Right atrium auricular region (tissue), 2 donors: ENCODE measurements at regions not wholly inside any gene's neighbourhood (a gene's known extent, or its start where the extent isn't known, plus 50 kb on each side); places are given as distances from the start of the nearest gene placed in this dataset.

Source experiments
- DNase-seq: peaks from one replicate; pipeline ENCODE4 v3.0.0-alpha.2; 2019; ENCODE audit warnings: low spot score
- H3K27ac ChIP-seq, 2 donors: fragments of 200-600 bp; sonication (generic); 1 replicate in 1 of 2; 2 replicates in 1 of 2; pipeline ENCODE4 v1.5.1; 2016 to 2019
- H3K27me3 ChIP-seq, 2 donors: fragments of 200-600 bp; sonication (generic); one replicate each; pipeline versions ENCODE4 v1.5.1 to v1.6.0; 2017 to 2019
- H3K36me3 ChIP-seq: fragments of 200-600 bp; sonication (generic); one replicate; pipeline ENCODE4 v1.5.1; 2016
- H3K4me1 ChIP-seq, 2 donors: fragments of 200-600 bp; sonication (generic); one replicate each; pipeline versions ENCODE4 v1.5.1 to v1.6.0; 2017 to 2019
- H3K4me3 ChIP-seq, 2 donors: fragments of 200-600 bp; sonication (generic); 1 replicate in 1 of 2; 2 replicates in 1 of 2; pipeline ENCODE4 v1.5.1; 2017 to 2019; ENCODE audit warnings: mild to moderate bottlenecking in 1 of 2, moderate library complexity in 1 of 2
- H3K9me3 ChIP-seq, 2 donors: fragments of 200-600 bp; sonication (generic); one replicate each; pipeline ENCODE4 v1.5.1; 2019
- TF ChIP-seq, protein P1 (sequence below), 2 donors: fragments of 200-600 bp; sonication (generic); IDR thresholded peaks; one replicate each; pipeline ENCODE4 v1.5.1; 2019; ENCODE audit warnings: antibody characterized with exemption in 2 of 2

DNA sequence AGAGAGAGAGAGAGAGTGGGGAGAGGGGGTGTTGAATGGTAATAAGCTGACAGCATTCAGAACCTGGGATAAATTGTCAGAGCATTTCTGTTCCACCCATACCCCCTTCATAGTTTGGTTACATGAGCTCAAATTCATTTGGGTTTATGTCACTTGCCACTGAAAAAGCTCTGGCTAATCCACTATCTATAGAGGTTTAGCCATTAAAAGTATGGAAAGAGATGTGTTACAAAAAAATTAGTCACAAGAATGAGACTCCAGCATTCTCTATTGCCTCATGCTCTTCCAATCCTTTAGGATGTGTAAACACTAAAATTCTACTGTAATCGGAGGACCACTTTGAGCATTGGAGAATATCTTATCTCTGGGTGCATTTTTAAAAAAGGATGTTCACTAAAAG lies 297.6 kb upstream of the TCF21 start:
- TF ChIP-seq, protein P1, sequence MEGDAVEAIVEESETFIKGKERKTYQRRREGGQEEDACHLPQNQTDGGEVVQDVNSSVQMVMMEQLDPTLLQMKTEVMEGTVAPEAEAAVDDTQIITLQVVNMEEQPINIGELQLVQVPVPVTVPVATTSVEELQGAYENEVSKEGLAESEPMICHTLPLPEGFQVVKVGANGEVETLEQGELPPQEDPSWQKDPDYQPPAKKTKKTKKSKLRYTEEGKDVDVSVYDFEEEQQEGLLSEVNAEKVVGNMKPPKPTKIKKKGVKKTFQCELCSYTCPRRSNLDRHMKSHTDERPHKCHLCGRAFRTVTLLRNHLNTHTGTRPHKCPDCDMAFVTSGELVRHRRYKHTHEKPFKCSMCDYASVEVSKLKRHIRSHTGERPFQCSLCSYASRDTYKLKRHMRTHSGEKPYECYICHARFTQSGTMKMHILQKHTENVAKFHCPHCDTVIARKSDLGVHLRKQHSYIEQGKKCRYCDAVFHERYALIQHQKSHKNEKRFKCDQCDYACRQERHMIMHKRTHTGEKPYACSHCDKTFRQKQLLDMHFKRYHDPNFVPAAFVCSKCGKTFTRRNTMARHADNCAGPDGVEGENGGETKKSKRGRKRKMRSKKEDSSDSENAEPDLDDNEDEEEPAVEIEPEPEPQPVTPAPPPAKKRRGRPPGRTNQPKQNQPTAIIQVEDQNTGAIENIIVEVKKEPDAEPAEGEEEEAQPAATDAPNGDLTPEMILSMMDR (IDR thresholded peaks at IDR 0.05) = no peak
- Histone ChIP-seq H3K4me1 (no peaks in the 10 kb centered on the region), H3K27me3 (no peaks in the 10 kb centered on the region), H3K9me3 (no peaks in the 10 kb centered on the region), H3K27ac (no peak overlapping the region), H3K36me3 (no peaks in the 10 kb centered on the region), H3K4me3 (no peak overlapping the region)
- DNase-seq = no peak

DNA sequence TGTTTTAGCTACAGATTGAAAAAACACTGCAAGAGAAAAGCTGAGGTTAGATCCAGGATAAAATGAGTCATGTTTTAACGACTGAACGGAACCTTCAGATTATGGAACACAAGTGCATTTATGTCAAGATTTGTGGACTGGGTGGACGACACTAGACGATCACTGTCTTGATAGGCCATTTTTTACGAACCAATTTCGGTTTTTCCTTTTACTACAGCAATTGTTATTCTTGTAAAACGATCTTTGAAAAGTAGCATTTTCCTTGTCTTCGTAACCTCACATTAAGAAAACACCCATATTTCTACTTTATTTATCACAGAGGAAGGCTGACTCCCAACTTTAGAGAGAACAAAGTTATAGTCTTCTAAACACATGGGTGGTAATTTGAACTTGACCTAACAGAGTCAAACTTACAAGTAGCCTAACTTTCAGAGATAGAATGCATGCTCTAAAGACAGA lies 294.2 kb upstream of the TCF21 start:
- DNase-seq = no peak
- Histone ChIP-seq H3K4me3 (no peak overlapping the region), H3K9me3 (no peaks in the 10 kb centered on the region), H3K4me1 (no peaks in the 10 kb centered on the region), H3K27ac (no peak overlapping the region), H3K36me3 (no peaks in the 10 kb centered on the region), H3K27me3 (no peaks in the 10 kb centered on the region)
- TF ChIP-seq, protein P1 (IDR thresholded peaks at IDR 0.05) = no peak

DNA sequence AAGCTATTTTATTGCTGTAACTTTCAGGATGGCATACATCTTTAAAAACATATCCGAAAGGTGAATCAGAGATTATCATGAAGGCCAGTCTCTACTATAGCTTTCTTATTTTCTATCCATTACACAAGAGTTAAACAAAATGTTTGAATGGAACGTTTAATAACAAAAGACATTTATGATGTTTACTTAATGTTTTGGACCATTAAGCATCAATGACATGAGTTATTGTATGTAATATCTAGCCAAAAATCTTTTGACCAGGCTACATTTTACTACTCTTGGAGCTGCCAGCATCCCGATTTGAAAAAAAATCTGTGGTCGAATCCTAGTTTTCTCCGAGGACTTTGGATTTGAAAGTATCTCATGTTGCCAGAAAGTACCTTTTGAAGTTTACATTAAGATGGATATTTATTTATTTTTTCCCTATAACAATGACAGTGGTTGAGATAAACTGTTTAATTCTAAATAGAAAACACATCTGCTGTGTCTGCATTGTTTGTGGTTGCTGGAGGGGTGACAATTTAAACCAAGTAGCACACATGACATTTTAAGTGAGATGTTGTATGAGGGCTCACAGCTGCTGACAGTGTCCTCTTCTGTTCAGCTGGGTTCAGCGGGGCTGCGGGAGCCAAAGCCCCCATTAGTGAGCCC lies 293.7 kb upstream of the TCF21 start:
- Histone ChIP-seq H3K9me3 (no peaks in the 10 kb centered on the region), H3K4me1 (no peaks in the 10 kb centered on the region), H3K36me3 (no peaks in the 10 kb centered on the region), H3K27ac (no peak overlapping the region), H3K27me3 (no peaks in the 10 kb centered on the region), H3K4me3 (no peak overlapping the region)
- no peak for DNase-seq
- TF ChIP-seq, protein P1 (IDR thresholded peaks at IDR 0.05) = no peak

DNA sequence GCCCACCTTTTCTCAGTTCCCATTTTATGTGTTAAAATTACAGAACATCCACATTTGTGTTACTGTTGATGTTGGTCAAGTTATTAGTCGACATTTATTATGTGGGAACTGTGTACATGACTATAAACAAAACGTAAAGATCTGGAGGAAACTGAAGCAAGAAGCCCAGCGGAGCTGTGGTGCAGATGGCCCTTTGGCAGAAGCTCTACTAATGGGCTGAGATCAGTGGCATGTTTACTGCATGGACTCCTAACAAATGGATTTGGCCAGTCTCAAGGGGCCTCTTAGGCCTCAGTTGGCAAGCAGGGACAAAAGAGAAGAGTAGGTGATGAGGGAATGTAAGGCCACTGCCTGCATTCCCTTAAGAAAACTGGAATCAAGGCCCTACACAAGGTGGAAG lies 282.1 kb upstream of the TCF21 start:
- DNase-seq = no peak
- Histone ChIP-seq H3K36me3 (no peaks in the 10 kb centered on the region), H3K27ac (no peak overlapping the region), H3K27me3 (no peaks in the 10 kb centered on the region), H3K4me1 (no peaks in the 10 kb centered on the region), H3K9me3 (no peaks in the 10 kb centered on the region), H3K4me3 (no peak overlapping the region)
- TF ChIP-seq, protein P1 (IDR thresholded peaks at IDR 0.05) = no peak

DNA sequence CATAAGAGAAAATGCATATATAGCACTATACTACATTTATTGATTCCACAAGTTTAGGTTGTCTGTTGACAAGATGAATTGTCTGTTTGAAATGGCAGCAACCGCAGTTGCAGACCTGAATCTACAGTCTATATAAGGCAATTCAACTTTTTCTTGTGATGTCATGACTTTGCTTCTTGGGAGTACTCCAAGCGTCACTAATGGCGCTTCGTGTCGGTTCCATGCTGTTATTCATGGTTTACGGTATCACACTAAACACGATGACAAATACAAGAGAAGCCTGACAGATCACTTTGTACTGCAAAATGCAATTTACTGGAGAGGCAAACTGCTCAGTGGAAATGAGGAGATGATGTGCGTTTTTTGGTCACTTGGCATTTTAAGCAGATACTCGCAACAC lies 280.3 kb upstream of the TCF21 start:
- Histone ChIP-seq H3K4me3 (no peak overlapping the region), H3K9me3 (no peaks in the 10 kb centered on the region), H3K4me1 (no peaks in the 10 kb centered on the region), H3K27ac (no peak overlapping the region), H3K27me3 (no peaks in the 10 kb centered on the region), H3K36me3 (no peaks in the 10 kb centered on the region)
- no peak for DNase-seq
- TF ChIP-seq, protein P1 (IDR thresholded peaks at IDR 0.05) = no peak
